CD4-positive, alpha-beta T cell treated with Interleukin-4 for 4 hours (primary cell): ENCODE measurements at regions not wholly inside any gene's neighbourhood (a gene's known extent, or its start where the extent isn't known, plus 50 kb on each side); places are given as distances from the start of the nearest gene placed in this dataset.

ENCODE experiments used
- DNase-seq: peaks from one replicate; pipeline ENCODE4 v3.0.0-alpha.2; 2020

DNA sequence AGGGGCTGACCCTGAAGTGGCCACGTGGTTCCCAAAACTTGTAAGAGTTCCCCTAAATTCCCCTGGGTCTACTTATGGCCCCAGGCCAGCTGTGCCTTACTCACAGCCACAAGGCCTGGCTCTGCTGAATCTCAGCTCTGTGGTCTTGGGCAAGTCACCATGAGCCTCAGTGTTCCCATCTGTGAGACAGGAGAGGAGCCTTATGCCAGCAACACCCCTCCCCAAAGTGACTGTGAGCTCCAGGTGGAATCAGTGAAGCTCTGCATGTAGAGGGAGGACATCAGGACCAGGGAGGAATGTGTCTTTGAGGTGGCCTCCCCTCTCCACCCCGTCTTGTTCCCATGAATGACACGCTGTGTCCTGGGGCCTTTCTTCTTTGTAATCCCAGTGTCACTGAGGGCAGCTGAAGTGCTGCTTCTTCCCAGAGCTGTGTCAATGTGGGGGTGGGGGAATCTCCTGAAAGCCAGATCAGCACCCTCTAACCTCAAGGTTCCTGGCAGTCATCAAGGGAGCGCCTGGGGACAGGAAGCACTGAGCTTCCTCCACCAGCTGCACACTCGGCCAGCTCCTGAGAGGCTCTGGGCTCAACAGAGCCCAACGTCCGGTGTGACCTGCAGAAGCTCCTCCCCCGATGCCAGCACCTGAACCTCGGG lies 258.9 kb downstream of the UACA start:
- no peak for DNase-seq

DNA sequence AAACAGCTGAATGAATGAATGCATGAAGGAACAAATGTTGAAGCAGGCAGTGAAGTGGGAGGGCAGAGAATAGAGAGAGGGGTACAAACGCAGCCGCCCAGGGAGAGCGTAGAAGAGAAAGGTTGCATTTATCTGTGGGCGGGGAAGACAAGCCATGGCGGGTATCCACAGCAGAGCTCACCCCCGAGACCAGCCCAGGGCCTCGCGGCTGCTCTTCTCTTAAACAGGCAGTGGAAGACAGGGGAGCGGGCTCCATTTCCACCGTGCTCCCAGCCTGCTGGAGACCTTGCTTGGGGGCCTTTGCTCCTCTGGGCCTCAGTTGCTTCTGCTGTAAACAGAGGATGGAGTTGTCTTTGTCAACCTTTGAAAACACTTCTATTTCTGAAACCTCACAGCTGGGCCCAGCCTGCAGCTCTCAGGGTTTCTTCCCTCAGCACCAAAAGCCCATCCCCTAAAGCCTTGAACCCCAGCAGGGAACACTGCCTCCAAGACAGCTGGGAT lies 259.5 kb downstream of the UACA start:
- DNase-seq = no peak

DNA sequence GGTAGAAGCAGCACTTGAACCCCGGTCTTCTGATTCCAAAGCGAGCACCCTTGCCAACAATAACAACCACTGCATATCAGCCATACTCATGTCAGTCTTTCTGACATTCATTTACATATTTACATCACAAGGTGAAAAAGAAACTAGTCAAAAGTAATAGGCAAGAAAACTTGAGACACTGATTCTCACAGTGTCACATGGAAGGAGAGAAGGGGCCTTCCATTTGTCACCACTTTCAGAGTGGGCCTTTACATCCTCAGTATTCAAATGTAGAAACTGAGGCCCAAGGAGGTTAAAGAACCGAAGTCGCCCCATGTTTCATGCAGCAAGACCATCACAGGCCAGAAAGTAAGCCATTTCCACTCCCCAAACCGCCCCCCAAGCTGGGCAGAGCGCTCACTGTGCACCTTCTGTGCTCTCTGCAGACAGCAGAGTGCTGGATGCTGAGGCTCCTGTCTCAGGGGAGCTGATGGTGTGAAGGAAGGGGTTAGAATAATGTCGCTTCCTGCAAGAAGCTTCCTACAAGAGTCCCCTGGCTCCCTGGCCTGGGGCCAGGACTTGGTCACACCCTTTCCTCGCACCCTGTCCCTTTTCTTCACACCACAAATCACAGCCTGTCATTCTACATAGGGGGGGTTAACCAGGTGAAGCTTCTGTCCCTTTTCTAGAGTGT lies 260.1 kb downstream of the UACA start:
- no peak for DNase-seq

DNA sequence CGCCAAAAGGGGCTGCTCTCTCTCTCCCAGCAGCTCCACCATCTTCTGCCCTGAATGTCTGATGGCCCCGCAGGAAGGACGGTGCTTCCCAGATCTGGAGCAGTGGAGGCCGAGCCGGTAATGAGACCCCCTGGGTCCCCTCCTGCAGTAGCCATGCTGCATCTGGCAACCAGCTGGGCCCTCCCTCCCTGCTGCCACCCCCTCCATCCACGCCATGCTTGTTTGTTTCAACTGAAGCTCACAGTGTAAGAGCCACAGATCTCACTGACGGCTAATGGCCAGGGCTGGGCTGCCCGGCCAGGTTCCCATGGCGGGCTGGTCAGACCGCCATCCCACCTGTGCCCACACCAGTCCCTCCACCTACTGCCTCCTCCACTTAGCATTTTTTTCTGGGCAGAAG lies 260.8 kb downstream of the UACA start:
- DNase-seq = no peak

DNA sequence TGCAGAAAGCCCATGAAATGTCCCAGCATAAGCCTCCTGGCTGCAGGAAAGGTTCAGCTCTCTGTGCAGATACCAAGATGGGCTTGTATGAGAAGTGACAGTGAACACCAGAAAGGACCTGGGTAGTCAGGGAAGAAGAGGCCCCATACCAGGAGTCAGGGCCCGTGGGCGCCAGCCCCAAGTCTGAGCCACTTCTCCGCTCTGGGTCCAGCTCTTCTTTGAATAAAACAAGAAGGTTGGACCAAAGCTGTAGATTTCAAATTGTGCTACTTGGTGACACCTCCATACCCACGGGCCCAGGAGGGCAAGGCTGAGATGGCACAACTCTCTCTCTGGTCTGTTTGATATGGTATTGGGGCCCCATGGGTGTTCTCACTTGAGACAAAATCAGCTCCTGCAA lies 261.5 kb downstream of the UACA start:
- DNase-seq = no peak

DNA sequence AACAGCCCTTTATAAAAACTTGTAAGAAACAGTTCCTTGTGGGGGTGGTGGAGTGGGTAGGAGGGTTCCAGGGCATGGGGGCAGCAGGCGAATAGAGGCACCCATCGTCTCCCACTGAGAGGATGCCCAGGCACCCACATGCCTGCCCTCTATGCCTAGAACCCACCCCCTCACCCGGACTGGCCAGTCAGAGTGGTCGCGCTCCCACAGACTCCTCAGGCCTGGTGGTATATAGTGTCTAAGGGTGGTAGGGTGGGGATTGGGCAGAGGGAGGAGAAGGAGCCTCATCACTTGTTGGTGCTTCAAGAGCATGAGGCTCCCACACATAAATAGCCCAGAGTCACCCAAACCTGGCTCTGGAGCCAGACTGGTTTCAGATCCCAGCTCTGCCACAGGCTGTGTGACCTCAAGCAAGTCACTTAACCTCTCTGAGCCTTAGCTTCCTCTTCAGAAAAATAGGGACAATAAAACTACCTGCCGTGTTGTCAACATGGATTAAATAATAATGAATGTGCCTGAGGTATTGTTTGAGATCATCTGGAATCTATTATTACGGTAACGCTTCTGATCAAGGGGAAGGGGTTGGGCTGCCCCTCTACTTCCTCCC lies 262.1 kb downstream of the UACA start:
- no peak for DNase-seq

DNA sequence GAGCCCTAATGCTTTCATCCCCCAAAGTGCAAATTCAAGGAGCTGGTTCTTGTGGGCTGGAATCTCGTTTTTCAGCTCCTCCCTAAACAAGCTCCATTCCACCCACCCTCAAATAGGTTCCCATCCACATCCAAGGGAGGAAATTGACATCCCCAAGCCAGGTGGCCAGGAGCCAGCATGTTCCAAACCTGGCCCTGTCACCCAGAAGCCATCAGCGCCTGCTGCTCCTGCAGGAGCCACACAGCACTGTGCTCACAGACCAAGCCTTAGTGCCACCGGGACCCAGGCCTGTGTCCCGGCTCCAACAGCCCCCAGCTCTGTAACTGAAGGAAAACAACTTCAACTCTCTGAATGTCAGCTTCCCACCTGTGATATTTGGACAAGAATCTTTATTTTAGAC lies 263.6 kb downstream of the UACA start:
- no peak for DNase-seq

DNA sequence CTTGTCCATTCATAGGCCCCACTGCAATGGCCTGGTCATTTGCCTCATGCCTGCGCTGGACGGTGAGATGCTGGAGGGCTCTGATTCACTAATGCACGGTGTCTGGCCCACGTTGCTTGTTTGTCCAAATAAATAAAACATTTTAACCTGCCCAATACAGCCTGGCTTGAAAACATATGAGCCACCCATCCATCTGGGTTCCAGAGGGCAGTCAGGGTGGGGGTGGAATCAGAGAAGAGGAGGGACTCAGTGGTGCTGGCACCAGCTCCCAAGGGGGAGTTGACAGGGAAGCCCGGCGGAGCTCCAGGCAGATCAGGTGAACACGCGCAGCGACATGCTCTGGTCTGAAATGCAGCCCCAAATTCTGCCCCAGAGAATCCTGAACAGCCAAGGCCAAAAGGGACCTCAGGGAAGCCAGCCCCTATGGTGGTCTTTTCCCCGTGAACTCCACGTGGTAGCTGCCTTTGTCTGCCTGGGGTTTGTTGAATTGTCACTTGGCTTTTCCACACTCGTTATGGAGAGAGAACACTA lies 265.2 kb downstream of the UACA start:
- DNase-seq = no peak

DNA sequence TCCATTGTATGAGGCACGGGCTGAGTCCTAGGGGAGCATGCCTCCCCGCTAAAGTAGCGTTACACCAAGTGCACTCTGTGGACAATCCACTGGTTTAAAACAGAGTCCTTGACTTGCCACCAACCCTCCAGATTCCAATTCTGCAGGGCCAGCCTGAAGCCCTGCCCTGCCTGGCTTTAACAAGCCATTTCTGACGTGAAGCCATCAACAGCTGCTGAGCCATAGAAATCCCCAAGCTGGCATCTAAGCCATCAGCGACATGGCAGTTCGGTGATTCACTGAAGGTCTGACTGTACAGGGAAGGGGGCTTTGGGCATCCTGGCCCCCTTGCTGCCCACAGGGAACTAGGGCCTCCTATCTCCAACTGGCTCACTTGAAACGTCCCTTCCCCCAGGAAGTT lies 265.7 kb downstream of the UACA start:
- DNase-seq = no peak

DNA sequence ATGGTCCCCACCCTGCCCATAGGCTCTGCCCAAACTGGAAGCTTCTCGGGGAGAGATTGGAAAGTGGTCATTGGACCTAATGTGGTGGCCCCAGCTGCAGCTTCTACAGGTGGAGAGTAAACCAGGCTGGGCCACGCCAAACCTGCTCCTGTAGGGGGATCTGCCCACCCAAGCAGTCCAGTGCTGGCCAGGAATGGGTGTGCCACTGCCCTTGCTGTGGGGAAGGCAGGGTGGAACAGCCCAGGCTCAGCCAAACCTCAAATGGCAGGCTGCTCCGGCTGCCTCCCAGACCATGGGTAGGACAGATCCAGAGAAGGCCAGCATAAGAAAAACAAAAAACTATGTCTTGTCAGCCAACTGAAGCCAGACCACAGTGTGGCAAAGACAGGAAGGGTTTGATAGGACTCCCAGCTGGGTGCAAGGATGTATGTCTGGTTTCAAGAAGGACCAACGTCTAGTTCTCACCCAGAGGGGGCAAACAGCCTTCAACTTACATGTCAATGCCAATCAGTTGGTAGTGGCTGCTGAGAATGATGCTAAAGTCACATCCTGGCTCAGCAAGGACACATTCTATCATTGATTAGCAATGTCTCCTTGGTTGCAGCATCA lies 267.3 kb downstream of the UACA start:
- no peak for DNase-seq

DNA sequence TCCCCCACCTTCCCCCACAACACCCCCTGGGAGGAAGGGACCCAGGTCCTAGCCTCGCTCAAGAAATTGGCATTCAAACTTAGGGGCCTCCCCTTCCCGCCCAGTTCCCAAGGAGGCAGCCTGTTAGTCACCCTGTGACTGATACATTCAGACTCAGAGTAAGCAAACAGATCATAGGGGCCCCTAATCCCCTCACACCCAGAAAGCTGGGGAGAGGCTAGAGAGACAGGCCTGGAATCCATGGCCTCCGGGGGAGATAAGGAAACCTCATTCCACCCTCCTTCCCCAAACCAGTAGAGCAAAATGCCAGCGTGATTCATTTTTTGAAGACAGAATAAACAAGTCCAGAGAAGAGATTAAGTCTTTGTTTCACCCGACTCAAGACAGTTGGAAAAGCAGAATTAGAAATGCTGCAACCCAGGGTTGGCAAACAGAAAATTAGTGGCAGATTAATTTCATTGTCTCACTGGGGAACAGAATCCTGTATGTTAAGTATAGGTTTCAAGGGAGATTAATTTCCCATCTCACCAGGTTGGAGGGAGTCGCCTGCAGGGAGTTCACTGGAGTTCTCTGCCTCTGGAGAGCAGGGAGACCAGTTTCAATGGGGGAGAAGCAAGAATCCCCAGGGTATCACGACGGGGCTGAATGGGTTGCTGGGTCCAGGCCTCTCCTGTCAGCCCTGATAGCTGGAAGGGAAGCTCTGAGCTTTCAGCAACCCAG lies 268.3 kb downstream of the UACA start:
- DNase-seq = no peak

DNA sequence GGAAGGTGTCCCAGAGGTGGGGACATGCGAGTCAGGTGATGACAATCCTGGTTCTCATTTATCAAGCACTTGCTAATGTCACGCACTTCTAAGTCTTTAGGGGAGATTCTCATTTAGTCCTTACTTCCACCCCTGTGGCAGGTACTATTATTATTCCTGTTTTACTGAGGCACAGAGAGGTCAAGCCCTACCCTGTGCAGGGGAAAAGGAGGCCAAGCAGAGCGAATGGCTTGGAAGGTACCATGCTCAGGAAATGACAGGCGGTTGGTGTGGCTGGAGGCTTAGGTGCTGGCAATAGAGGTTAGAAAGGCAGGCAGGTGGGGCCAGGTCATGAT lies 268.9 kb downstream of the UACA start:
- DNase-seq = no peak

DNA sequence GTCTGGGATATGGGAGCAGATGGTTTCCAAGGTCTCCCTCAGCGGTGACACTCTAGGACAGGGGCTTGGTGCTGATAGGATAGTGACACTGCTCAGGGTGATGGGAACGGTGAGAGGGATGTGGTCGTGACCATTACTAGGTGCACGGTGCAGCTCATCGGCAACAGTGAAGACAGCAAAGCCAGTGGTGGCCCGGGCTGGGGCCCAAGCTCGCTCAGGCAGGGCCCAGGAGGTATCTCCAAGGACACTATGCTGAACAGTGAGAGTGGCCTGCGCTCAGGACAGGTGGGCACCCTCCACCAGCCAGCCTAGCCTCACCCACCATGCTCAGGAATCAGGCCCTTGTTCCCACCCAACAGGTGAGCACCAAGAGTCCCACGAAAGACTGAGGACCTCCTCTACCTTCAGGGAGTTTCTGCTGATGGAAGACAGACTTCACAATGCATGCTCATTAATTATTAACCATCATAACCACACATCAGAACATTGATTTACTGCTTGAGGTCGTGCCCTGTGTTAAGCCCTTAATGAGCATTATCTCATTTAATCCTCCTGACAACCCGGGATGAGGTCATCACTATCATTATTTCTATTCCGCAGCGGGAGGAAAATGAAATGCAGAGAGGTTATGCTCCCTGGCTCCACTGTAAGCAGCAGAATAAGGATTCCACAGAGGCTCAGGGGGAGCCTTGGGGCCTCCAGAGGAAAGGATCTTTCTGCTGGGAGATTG lies 269.4 kb downstream of the UACA start:
- no peak for DNase-seq

DNA sequence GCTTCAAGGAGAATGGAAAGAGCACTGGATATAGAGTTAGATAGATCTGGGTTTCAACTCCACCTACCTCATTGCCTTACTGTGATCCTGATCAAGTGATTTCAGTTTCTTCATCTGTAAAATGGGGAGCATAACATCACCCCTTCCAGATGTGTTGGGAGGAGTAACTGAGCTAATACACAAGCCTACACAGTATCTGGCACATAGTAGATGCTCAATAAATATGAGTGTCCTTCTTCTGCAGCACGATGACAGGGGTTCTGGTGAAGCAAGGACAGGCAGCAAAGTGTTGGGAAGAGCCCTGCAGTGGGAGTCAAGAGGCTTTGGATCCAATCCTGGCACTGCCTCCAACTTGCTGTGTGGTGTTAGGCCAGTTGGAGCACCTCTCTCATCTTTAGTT lies 270.0 kb downstream of the UACA start:
- DNase-seq = no peak

DNA sequence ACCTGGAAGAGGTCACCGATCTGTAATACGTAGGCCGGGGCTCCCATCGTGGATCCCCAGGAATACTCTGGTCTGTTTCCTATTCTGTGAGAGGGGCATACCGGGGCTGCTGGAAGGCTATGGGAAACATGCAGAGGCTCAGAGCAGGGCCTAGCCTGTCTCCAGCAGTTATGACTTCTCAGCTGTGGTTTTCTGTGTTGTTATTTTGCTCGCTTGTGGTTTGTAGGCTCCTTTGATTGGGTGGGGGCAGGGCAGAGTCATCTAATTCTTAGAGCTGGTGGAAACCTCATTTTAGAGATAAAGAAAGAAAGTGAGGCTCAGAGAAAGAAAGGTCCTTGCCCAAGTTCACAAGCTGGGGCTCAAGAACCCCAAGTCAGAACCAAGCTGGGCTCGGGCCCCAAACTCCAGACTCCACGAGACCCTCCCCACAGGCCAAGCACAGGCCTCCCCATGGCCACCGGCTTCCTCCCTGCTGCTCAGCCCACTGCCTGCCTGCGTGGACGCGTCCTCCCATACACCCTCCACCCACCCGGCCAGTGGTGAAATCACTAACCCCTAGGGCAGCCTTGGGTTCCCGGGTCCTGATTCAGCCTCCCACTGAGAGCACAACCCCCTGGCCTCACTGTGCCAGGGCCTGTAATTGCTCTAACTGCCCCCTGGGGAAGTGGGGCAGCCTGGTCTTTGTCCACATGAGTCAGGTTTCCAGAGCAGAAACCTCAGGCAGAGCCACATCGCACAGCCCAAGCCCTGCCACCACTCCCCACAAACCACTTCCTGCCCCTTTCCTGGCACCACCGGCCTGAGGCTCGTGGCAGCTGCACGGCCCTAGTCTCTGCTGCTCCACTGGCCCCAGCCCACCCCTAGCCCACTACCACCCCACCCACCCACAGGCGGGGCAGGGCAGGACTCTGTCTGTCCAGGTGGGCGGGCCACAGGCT lies 270.8 kb downstream of the UACA start:
- DNase-seq = peak; percentile 89

DNA sequence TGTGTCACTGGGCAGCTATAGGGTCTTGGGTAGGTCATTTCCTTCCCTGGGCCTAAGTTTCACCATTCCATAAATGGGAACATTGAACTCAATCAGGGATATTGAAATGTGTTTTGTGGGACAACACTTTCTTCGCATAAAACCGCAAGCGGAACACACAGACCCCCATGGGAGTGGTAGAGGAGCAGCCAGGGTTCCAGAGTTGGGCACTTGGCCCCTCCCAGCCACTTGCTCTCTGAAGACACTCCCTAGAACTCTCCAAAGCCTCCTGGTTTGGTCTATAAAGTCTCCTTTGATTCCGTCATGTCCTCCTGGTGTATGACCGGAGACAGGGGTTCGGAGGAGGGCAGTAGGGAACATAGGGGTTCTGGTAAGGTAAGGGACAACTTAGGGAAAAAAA lies 271.7 kb downstream of the UACA start:
- DNase-seq = no peak

DNA sequence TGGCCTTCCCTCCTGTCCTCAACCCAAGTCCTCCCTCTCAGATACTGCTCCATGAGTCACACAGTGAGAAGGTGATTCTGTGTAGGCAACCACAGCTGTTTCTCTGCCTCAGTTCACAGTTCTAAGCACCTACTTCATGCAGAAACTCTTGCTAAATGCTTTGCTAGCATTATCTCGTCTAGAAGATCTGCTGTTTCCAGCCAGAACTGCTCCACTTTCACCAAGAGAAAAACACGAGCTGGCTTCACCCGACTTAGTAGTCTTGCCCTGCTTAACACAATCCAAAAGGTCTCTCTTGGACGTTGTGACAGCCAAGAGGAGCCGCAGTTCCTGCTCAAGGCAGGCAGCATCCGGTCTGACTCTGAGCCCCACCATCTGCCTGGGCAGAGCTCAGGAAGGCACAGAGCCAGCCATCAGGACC lies 272.1 kb downstream of the UACA start:
- no peak for DNase-seq

DNA sequence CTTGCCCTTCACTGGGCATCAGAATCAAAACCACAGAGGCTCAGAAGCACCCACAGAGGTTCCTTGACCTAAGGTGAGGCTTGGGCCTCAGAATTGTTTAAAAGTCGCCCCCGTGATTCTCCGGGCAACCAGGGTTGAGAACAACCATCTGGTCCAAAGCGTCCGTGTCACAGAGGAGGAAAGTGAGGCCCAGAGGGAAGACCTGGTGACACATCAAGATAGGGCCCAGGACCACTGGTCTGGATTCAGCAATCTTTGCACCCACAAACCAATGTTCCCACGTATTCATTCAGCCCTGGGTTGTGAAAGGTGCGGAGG lies 272.6 kb downstream of the UACA start:
- DNase-seq = no peak

DNA sequence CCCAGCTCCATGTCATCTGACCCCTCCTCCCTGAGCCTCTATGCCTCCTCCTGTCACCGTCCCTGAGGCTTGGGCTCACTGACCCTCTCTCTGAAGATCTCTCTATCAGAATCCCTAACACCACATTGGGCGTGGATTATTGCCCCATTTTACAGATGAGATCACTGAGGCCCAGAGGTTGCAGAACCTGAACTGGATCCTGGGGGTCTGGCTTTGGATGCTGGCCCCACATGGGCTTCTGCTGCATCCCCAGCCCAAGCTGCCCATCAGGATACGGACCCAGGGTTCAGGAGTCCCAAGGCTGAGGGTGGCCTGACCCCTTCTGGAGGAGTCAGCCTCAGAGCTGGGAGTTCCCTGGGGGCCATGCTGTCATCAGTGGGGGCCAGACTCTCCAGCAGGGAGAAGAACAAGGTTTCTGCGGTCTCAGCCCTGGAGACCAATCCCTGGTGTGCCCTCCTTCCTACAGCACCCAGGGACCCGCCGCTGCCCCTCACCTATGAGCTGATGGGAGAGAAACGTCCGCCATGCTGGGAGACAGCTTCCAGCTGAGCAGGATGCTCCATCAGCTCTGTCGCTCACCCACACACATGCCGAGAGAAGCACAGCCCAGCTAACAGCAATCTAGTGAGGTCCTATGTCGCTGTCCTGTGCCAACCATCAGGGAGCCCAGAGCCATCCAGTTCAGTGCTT lies 273.1 kb downstream of the UACA start:
- DNase-seq = no peak

DNA sequence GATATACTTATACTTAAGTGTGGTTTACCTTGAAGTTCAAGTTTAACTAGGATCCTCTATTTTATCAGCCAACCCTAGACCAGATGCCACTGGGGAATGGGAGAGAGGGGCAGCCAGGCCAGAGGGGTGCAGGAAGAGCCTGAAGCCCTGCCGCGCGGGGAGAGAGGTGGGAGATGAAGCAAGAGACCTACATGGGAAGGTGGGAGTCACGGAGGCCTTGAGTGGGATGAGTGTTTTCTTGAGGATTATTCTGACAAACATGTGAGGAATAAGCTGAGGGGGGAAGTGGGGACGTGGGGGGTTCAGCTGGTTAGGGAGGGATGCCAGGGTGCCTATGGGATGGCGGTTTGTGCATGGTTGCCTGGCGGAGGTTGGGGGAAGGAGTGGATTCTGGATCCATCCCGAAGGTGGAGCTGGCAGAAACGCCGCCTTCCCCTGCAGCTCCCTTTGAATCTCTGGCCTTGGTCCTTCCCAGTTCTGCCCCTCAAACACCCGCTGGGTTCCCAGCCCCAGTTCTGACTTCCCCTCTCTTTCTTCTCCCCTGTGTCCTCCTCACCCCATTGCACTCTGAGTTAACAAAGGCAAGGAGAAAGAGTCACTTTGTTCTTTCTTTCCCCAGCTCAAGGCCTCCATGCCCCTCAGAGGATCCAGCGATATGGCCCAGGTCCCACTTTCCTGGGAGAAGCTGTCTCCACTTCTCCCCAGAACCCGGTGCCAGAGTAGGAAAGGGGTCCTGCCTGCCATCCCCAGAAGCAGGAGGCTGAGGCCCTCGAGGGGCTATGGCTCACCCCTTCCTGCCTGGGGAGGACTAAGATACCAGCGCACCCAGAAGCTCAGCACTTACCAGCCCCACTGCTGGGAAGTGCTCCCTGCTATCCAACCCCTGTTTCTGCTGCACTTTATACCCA lies 274.2 kb downstream of the UACA start:
- no peak for DNase-seq
